HCT116 (cell line): ENCODE measurements at regions not wholly inside any gene's neighbourhood (a gene's known extent, or its start where the extent isn't known, plus 50 kb on each side); places are given as distances from the start of the nearest gene placed in this dataset.

ENCODE experiments used
- CTCF ChIP-seq, 3 experiments: fragments of 200-600 bp in 1 of 3; sonication (generic) in 1 of 3; IDR thresholded peaks in 2 of 3; conservative IDR thresholded peaks in 1 of 3; 2 replicates each; pipeline ENCODE4 v1.5.1; 2012 to 2017; ENCODE audit warnings: low read depth in 2 of 3, low read length in 2 of 3, antibody characterized with exemption in 1 of 3, borderline replicate concordance in 1 of 3, control low read depth in 1 of 3, mild to moderate bottlenecking in 1 of 3, mixed read lengths in 1 of 3, mixed run types in 1 of 3, moderate library complexity in 1 of 3; ENCODE audit not compliant: insufficient read depth in 1 of 3
- EZH2phosphoT487 ChIP-seq: fragments of 200-600 bp; IDR thresholded peaks from 2 replicates; pipeline ENCODE4 v1.6.1; 2018; ENCODE audit warnings: antibody characterized with exemption, borderline replicate concordance
- REST ChIP-seq: IDR thresholded peaks from 2 replicates; pipeline ENCODE4 v1.6.1; 2012; ENCODE audit warnings: low read depth
- TF ChIP-seq, protein P1 (sequence below): IDR thresholded peaks from 2 replicates; pipeline ENCODE4 v1.6.1; 2011; ENCODE audit warnings: mild to moderate bottlenecking, low read length, moderate library complexity; ENCODE audit not compliant: insufficient replicate concordance; ENCODE audit errors: extremely low read depth

- no peak for TF ChIP-seq CTCF (IDR thresholded peaks at IDR 0.05 in 2 of 3, conservative IDR thresholded peaks at IDR 0.05 in 1 of 3; ENCODE audit: borderline replicate concordance in 1 of 3, insufficient read depth in 1 of 3, low read depth in 2 of 3, low read length in 2 of 3)
- TF ChIP-seq REST, result no peak
- TF ChIP-seq, protein P1, sequence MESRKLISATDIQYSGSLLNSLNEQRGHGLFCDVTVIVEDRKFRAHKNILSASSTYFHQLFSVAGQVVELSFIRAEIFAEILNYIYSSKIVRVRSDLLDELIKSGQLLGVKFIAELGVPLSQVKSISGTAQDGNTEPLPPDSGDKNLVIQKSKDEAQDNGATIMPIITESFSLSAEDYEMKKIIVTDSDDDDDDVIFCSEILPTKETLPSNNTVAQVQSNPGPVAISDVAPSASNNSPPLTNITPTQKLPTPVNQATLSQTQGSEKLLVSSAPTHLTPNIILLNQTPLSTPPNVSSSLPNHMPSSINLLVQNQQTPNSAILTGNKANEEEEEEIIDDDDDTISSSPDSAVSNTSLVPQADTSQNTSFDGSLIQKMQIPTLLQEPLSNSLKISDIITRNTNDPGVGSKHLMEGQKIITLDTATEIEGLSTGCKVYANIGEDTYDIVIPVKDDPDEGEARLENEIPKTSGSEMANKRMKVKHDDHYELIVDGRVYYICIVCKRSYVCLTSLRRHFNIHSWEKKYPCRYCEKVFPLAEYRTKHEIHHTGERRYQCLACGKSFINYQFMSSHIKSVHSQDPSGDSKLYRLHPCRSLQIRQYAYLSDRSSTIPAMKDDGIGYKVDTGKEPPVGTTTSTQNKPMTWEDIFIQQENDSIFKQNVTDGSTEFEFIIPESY, result no peak
- no peak for TF ChIP-seq EZH2phosphoT487
Observed at GRCh38 chrX:15947648-15948317, 93.2 kb upstream of the AP1S2 start.
